IMR-90 (cell line): ENCODE measurements at regions not wholly inside any gene's neighbourhood (a gene's known extent, or its start where the extent isn't known, plus 50 kb on each side); places are given as distances from the start of the nearest gene placed in this dataset.

ENCODE experiments used
- ATAC-seq: fragments of 200-7000 bp; cut with Tn5 transposase; 2 replicates; pipeline ENCODE4 v1.9.1; 2020; ENCODE audit warnings: low read depth, mild to moderate bottlenecking, moderate library complexity
- BruUV-seq: library from RNA; stranded (reverse); fragments of 400-500 nt; replicated peaks from 2 replicates; lab custom pipeline; 2021; lab: Mats Ljungman, UMichigan
- CTCF ChIA-PET: fragments of 300-600 bp; formaldehyde crosslinking; extraction: SDS; loops from one replicate; lab custom pipeline; 2021; ENCODE audit warnings: antibody characterized with exemption; lab: Yijun Ruan, JAX
- POLR2A ChIA-PET: fragments of 300-600 bp; sonication (Branson Sonifier 250); formaldehyde crosslinking; loops from one replicate; lab custom pipeline; 2022; ENCODE audit warnings: antibody characterized with exemption; ENCODE audit not compliant: unreplicated experiment; lab: Charles Lee
- DNase-seq: peaks from one replicate; pipeline ENCODE4 v3.0.0; 2013
- H2AFZ ChIP-seq: replicated peaks from 2 replicates; pipeline ENCODE3; 2013; ENCODE audit warnings: low read length, mild to moderate bottlenecking; ENCODE audit not compliant: poor library complexity
- H2AK5ac ChIP-seq: 2 replicates; pipeline ENCODE4 v1.6.1; 2013; ENCODE audit warnings: low read depth, low read length, inconsistent platforms
- H2AK9ac ChIP-seq: replicated peaks from 2 replicates; pipeline ENCODE3; 2013; ENCODE audit warnings: mild to moderate bottlenecking, low read depth, low read length, moderate library complexity; ENCODE audit not compliant: poor library complexity
- H2BK120ac ChIP-seq: 2 replicates; pipeline ENCODE4 v1.6.1; 2013; ENCODE audit warnings: low read depth, low read length, inconsistent platforms
- H2BK15ac ChIP-seq: 3 replicates; pipeline ENCODE4 v1.6.1; 2013; ENCODE audit warnings: low read depth, low read length, inconsistent platforms
- H2BK20ac ChIP-seq: 2 replicates; pipeline ENCODE4 v1.6.1; 2013; ENCODE audit warnings: low read depth, mild to moderate bottlenecking, inconsistent platforms, low read length, moderate library complexity
- H2BK5ac ChIP-seq: 2 replicates; pipeline ENCODE4 v1.6.1; 2013; ENCODE audit warnings: mild to moderate bottlenecking, low read depth, low read length, inconsistent platforms; ENCODE audit not compliant: poor library complexity, severe bottlenecking
- H3K14ac ChIP-seq: replicated peaks from 2 replicates; pipeline ENCODE4 v1.6.1; 2013; ENCODE audit warnings: low read depth, low read length, inconsistent platforms
- H3K18ac ChIP-seq: 2 replicates; pipeline ENCODE4 v1.6.1; 2013; ENCODE audit warnings: low read depth, low read length, control low read depth
- H3K23ac ChIP-seq: 2 replicates; pipeline ENCODE4 v1.6.1; 2013; ENCODE audit warnings: low read depth, low read length, inconsistent platforms
- H3K27ac ChIP-seq: 2 replicates; pipeline ENCODE4 v1.5.1; 2013; ENCODE audit warnings: mild to moderate bottlenecking, control low read depth, low read length; ENCODE audit not compliant: insufficient read depth
- H3K27me3 ChIP-seq: 2 replicates; pipeline ENCODE4 v1.6.1; 2013; ENCODE audit warnings: low read length; ENCODE audit not compliant: control insufficient read depth, insufficient read depth
- H3K36me3 ChIP-seq: 2 replicates; pipeline ENCODE4 v1.6.1; 2013; ENCODE audit warnings: low read length, mixed read lengths; ENCODE audit not compliant: control insufficient read depth, insufficient read depth
- H3K4ac ChIP-seq: 2 replicates; pipeline ENCODE4 v1.6.1; 2013; ENCODE audit warnings: low read depth, low read length, inconsistent platforms
- H3K4me1 ChIP-seq: 2 replicates; pipeline ENCODE4 v1.6.1; 2013; ENCODE audit warnings: low read length, mixed read lengths; ENCODE audit not compliant: control insufficient read depth, insufficient read depth
- H3K4me2 ChIP-seq: 2 replicates; pipeline ENCODE4 v1.6.1; 2013; ENCODE audit warnings: low read depth, mild to moderate bottlenecking, control low read depth, low read length, moderate library complexity
- H3K4me3 ChIP-seq: 2 replicates; pipeline ENCODE4 v1.5.1; 2013; ENCODE audit warnings: low read depth, mild to moderate bottlenecking, control low read depth, low read length, moderate library complexity; ENCODE audit not compliant: insufficient read depth
- H3K56ac ChIP-seq: 2 replicates; pipeline ENCODE4 v1.6.1; 2013; ENCODE audit warnings: low read length, inconsistent platforms; ENCODE audit not compliant: insufficient read depth; ENCODE audit errors: extremely low read depth
- H3K79me1 ChIP-seq, 2 experiments: 2 replicates each; pipeline ENCODE4 v1.6.1; 2013; ENCODE audit warnings: low read length in 2 of 2, inconsistent platforms in 1 of 2, low read depth in 1 of 2
- H3K9ac ChIP-seq: 2 replicates; pipeline ENCODE4 v1.6.1; 2013; ENCODE audit warnings: low read depth, low read length, control low read depth
- H3K9me1 ChIP-seq: 2 replicates; pipeline ENCODE4 v1.6.1; 2013; ENCODE audit warnings: low read length, inconsistent platforms; ENCODE audit not compliant: insufficient read depth
- H3K9me3 ChIP-seq: 2 replicates; pipeline ENCODE4 v1.6.1; 2013; ENCODE audit warnings: low read length; ENCODE audit not compliant: control insufficient read depth, insufficient read depth
- H4K20me1 ChIP-seq: 2 replicates; pipeline ENCODE4 v1.6.1; 2013; ENCODE audit warnings: low read length, inconsistent platforms; ENCODE audit not compliant: insufficient read depth
- H4K5ac ChIP-seq: 2 replicates; pipeline ENCODE4 v1.6.1; 2013; ENCODE audit warnings: mild to moderate bottlenecking, low read depth, low read length, control low read depth
- H4K8ac ChIP-seq, 2 experiments: 2 replicates each; pipeline ENCODE4 v1.6.1; 2013; ENCODE audit warnings: low read depth in 2 of 2, low read length in 2 of 2, control low read depth in 1 of 2, inconsistent platforms in 1 of 2
- H4K91ac ChIP-seq: 2 replicates; pipeline ENCODE4 v1.6.1; 2013; ENCODE audit warnings: low read depth, low read length, inconsistent platforms; ENCODE audit not compliant: insufficient read depth
- BHLHE40 ChIP-seq: fragments of 150-350 bp; IDR thresholded peaks from 2 replicates; pipeline ENCODE4 v1.6.1; 2016; ENCODE audit warnings: mild to moderate bottlenecking, low read depth, low read length
- CEBPB ChIP-seq: IDR thresholded peaks from 2 replicates; pipeline ENCODE4 v1.6.1; 2012; ENCODE audit warnings: low read depth, low read length, improper control_type of control experiment
- CHD1 ChIP-seq: IDR thresholded peaks from 2 replicates; pipeline ENCODE4 v1.6.1; 2012; ENCODE audit warnings: low read depth, low read length, improper control_type of control experiment
- FOS ChIP-seq: fragments of 150-350 bp; IDR thresholded peaks from 2 replicates; pipeline ENCODE4 v1.6.1; 2016; ENCODE audit warnings: low read depth, low read length
- MAFK ChIP-seq: IDR thresholded peaks from 2 replicates; pipeline ENCODE4 v1.6.1; 2012; ENCODE audit warnings: low read depth, low read length, improper control_type of control experiment
- MAZ ChIP-seq: IDR thresholded peaks from 2 replicates; pipeline ENCODE4 v1.6.1; 2012; ENCODE audit warnings: low read depth, mild to moderate bottlenecking, low read length, improper control_type of control experiment, moderate library complexity, borderline replicate concordance
- MXI1 ChIP-seq: IDR thresholded peaks from 2 replicates; pipeline ENCODE4 v1.6.1; 2012; ENCODE audit warnings: low read depth, mild to moderate bottlenecking, low read length, moderate library complexity, borderline replicate concordance
- NFE2L2 ChIP-seq: fragments of 150-350 bp; IDR thresholded peaks from 2 replicates; pipeline ENCODE4 v1.6.1; 2016; ENCODE audit warnings: low read depth, mild to moderate bottlenecking, low read length
- POLR2A ChIP-seq: IDR thresholded peaks from 2 replicates; pipeline ENCODE4 v1.6.1; 2012; ENCODE audit warnings: mild to moderate bottlenecking, low read depth, low read length
- RAD21 ChIP-seq: IDR thresholded peaks from 2 replicates; pipeline ENCODE4 v1.6.1; 2012; ENCODE audit warnings: low read length, improper control_type of control experiment
- RCOR1 ChIP-seq: IDR thresholded peaks from 2 replicates; pipeline ENCODE4 v1.6.1; 2012; ENCODE audit warnings: mild to moderate bottlenecking, low read length, improper control_type of control experiment; ENCODE audit not compliant: insufficient replicate concordance
- RFX5 ChIP-seq: IDR thresholded peaks from 2 replicates; pipeline ENCODE4 v1.8.0; 2012; ENCODE audit warnings: low read depth, mild to moderate bottlenecking, low read length, moderate library complexity
- SMC3 ChIP-seq: fragments of 150-350 bp; IDR thresholded peaks from 2 replicates; pipeline ENCODE4 v1.6.1; 2016; ENCODE audit warnings: low read depth, mild to moderate bottlenecking, antibody characterized with exemption, low read length, moderate library complexity
- WGBS, 2 experiments: methylation state at CpG; one replicate each; pipeline versions ENCODE4 v1.1.5 to v1.1.7; 2013; ENCODE audit warnings: missing lambda C conversion rate in 2 of 2; ENCODE audit not compliant: insufficient read length in 1 of 2; ENCODE audit errors: extremely low coverage in 2 of 2; 5-methylcytosine and 5-hydroxymethylcytosine counted together
- dilution Hi-C: fragments of 300-500 bp; cut with HindIII; formaldehyde crosslinking; loops from one replicate; pipeline ENCODE4 v1.14.3; 2018; ENCODE audit warnings: low sequenced_read_pairs; ENCODE audit not compliant: unreplicated experiment
- in situ Hi-C: fragments of 300-500 bp; cut with MboI; formaldehyde crosslinking; loops from 3 replicates; pipeline ENCODE4 v1.14.3; 2019; ENCODE audit warnings: low sequenced_read_pairs, inconsistent platforms, mixed read lengths
- intact Hi-C: fragments of 100-400 bp; cut with micrococcal nuclease; formaldehyde crosslinking; loops from 2 replicates; pipeline ENCODE4 v1.10.0; 2022
- TF ChIP-seq, protein P1 (sequence below): fragments of 150-350 bp; IDR thresholded peaks from 2 replicates; pipeline ENCODE4 v1.6.1; 2017; ENCODE audit warnings: mild to moderate bottlenecking, antibody characterized with exemption, low read length, low read depth
- TF ChIP-seq, protein P2 (sequence below): fragments of 150-350 bp; IDR thresholded peaks from 2 replicates; pipeline ENCODE4 v1.6.1; 2016; ENCODE audit warnings: low read depth, mild to moderate bottlenecking, low read length, moderate library complexity, borderline replicate concordance

- BruUV-seq: no TSS peak
- Histone ChIP-seq H3K23ac (no peak overlapping the region), H2AFZ (no peak overlapping the region), H3K14ac (no peak overlapping the region), H4K20me1 (no peaks in the 10 kb centered on the region), H3K56ac (no peak overlapping the region), H3K9me3 (no peaks in the 10 kb centered on the region; the same call in 1 of the 2 replicates), H2AK9ac (no peak overlapping the region), H3K79me1 (no peaks in the 10 kb centered on the region), H4K5ac (no peak overlapping the region), H3K9ac (no peak overlapping the region), H3K27ac (no peak overlapping the region), H3K4me2 (no peak overlapping the region), H3K18ac (no peak overlapping the region), H3K4me1 (no peaks in the 10 kb centered on the region), H2BK120ac (no peak overlapping the region), H4K8ac (no peak overlapping the region), H2BK15ac (no peak overlapping the region), H2BK5ac (no peak overlapping the region), H3K9me1 (no peaks in the 10 kb centered on the region), H3K4me3 (no peak overlapping the region), H3K4ac (no peak overlapping the region), H3K27me3 (peaks cover 19% of the 10 kb centered on the region), H2BK20ac (no peak overlapping the region), H4K91ac (no peak overlapping the region), H3K36me3 (no peaks in the 10 kb centered on the region), H2AK5ac (no peak overlapping the region)
- in situ Hi-C loops (no loop called here), intact Hi-C loops (no loop called here), dilution Hi-C loops (no loop called here)
- CTCF ChIA-PET: interaction anchor here (1.2 kb wide), 1 partner anchor 136 kb away, joined by 3 read pairs; no protein-coding TSS in a partner anchor
- ATAC-seq: no peak
- DNase-seq: no peak
- TF ChIP-seq, protein P1, sequence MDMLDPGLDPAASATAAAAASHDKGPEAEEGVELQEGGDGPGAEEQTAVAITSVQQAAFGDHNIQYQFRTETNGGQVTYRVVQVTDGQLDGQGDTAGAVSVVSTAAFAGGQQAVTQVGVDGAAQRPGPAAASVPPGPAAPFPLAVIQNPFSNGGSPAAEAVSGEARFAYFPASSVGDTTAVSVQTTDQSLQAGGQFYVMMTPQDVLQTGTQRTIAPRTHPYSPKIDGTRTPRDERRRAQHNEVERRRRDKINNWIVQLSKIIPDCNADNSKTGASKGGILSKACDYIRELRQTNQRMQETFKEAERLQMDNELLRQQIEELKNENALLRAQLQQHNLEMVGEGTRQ: no peak
- no peak for TF ChIP-seq NFE2L2
- no peak for TF ChIP-seq RAD21
- TF ChIP-seq SMC3: no peak
- no peak for TF ChIP-seq FOS
- TF ChIP-seq CEBPB: no peak
- TF ChIP-seq, protein P2, sequence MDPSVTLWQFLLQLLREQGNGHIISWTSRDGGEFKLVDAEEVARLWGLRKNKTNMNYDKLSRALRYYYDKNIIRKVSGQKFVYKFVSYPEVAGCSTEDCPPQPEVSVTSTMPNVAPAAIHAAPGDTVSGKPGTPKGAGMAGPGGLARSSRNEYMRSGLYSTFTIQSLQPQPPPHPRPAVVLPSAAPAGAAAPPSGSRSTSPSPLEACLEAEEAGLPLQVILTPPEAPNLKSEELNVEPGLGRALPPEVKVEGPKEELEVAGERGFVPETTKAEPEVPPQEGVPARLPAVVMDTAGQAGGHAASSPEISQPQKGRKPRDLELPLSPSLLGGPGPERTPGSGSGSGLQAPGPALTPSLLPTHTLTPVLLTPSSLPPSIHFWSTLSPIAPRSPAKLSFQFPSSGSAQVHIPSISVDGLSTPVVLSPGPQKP: no peak
- TF ChIP-seq BHLHE40: no peak
- TF ChIP-seq MAZ: no peak
- no peak for TF ChIP-seq CHD1
- TF ChIP-seq RCOR1: no peak
- TF ChIP-seq MXI1: no peak
- TF ChIP-seq MAFK: no peak
- no peak for TF ChIP-seq RFX5
- no peak for TF ChIP-seq POLR2A
- WGBS, 2 experiments: no CpG with 5 or more reads among the region's 10 CpGs
- POLR2A ChIA-PET: no interaction called here
Measured at GRCh38 chr10:28768227-28768626, 90.9 kb downstream of the BAMBI start.
